Lower leg skin (tissue), 4 donors: ENCODE measurements at regions not wholly inside any gene's neighbourhood (a gene's known extent, or its start where the extent isn't known, plus 50 kb on each side); places are given as distances from the start of the nearest gene placed in this dataset.

Source experiments
- DNase-seq, 2 donors: peaks; one replicate each; pipeline ENCODE4 v3.0.0-alpha.2; 2019; ENCODE audit warnings: low spot score in 2 of 2
- H3K4me3 ChIP-seq: fragments of 200-600 bp; sonication (generic); 2 replicates; pipeline ENCODE4 v1.5.1; 2017; ENCODE audit warnings: mild to moderate bottlenecking, low read depth; ENCODE audit not compliant: poor library complexity, severe bottlenecking
- CTCF ChIP-seq, 3 donors: fragments of 450-650 bp; IDR thresholded peaks; one replicate each; pipeline ENCODE4 v1.5.1; 2016; ENCODE audit warnings: antibody characterized with exemption in 3 of 3, mild to moderate bottlenecking in 3 of 3, moderate library complexity in 2 of 3
- POLR2A ChIP-seq, 2 donors: fragments of 450-650 bp; IDR thresholded peaks; one replicate each; pipeline ENCODE4 v1.6.1; 2016 to 2017; ENCODE audit warnings: antibody characterized with exemption in 2 of 2, mild to moderate bottlenecking in 1 of 2, moderate library complexity in 1 of 2
- WGBS, 2 donors: methylation state at CpG; one replicate each; pipeline ENCODE4 v1.1.5; 2018; 5-methylcytosine and 5-hydroxymethylcytosine counted together
- intact Hi-C: fragments of 100-400 bp; cut with DNase I; formaldehyde crosslinking; loops from one replicate; pipeline ENCODE4 v1.15.0; 2023; ENCODE audit warnings: low total_unique reads

GRCh38 chr17:77304746-77305473, 164.1 kb downstream of the SEC14L1 start:
- TF ChIP-seq POLR2A (IDR thresholded peaks at IDR 0.05) (no peak), CTCF (IDR thresholded peaks at IDR 0.05) (no peak)
- no peak overlapping the region for H3K4me3 ChIP-seq
- no peak for DNase-seq
- intact Hi-C loops = no loop called here
- 62 to 63% methylated on average over 19 to 21 of the region's 21 CpGs for WGBS, 2 donors

- DNase-seq = no peak
- no peak overlapping the region for H3K4me3 ChIP-seq
- TF ChIP-seq CTCF (IDR thresholded peaks at IDR 0.05) (no peak), POLR2A (IDR thresholded peaks at IDR 0.05) (no peak)
- intact Hi-C loops = no loop called here
- WGBS, 2 donors = 72 to 77% methylated on average over 8 to 13 of the region's 13 CpGs
These were observed 165.4 kb downstream of the SEC14L1 start for GRCh38 chr17:77306048-77306789.

GRCh38 chr17:77306790-77307478, 166.2 kb downstream of the SEC14L1 start:
- no peak for DNase-seq
- 81 to 88% methylated on average over 17 to 18 of the region's 18 CpGs for WGBS, 2 donors
- no peak overlapping the region for H3K4me3 ChIP-seq
- TF ChIP-seq CTCF (IDR thresholded peaks at IDR 0.05) (no peak), POLR2A (IDR thresholded peaks at IDR 0.05) (no peak)
- intact Hi-C loops = no loop called here

GRCh38 chr17:77307479-77308198, 166.9 kb downstream of the SEC14L1 start:
- TF ChIP-seq POLR2A (IDR thresholded peaks at IDR 0.05) (no peak), CTCF (IDR thresholded peaks at IDR 0.05) (no peak)
- intact Hi-C loops = no loop called here
- 76 to 93% methylated on average over 8 to 11 of the region's 12 CpGs for WGBS, 2 donors
- no peak overlapping the region for H3K4me3 ChIP-seq
- DNase-seq = no peak

- peak in 1 of 2 donors; percentile 93 for DNase-seq
- TF ChIP-seq CTCF (IDR thresholded peaks at IDR 0.05) (no peak), POLR2A (IDR thresholded peaks at IDR 0.05) (no peak)
- WGBS, 2 donors = 27 to 32% methylated on average over 18 of the region's 18 CpGs
- no peak overlapping the region for H3K4me3 ChIP-seq
- intact Hi-C loops = no loop called here
These were observed 168.3 kb downstream of the SEC14L1 start for GRCh38 chr17:77308861-77309726.
